ENCODE measurements at regions not wholly inside any gene's neighbourhood (a gene's known extent, or its start where the extent isn't known, plus 50 kb on each side); places are given as distances from the start of the nearest gene placed in this dataset.
"Not testable (repeated sequence)": the region's sequence is repeated elsewhere in the genome, so short reads cannot be mapped to it uniquely, and the experiment has no call there.

DNA sequence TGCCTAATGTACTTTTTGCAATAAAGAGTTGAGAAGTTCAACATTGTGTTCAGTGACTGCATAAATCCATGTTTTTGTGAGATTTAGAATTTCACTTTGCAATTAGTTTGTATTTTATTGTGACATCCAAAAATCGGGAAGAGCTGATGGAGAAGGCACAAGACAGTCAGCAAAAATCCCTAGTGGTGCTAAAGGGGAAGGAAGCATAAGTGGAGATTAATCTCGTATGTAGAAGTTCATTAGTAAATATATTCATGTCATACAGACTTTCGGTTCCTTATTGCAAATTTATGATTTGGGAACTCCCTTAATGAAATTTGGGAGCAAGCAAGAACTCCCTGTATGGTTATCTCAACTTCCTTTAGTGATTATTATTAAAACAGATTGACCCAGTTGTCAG lies 57.8 kb upstream of the SLC39A8 start:
- Histone ChIP-seq H3K4me1 (ENCODE audit: low read length) (no peaks in the 10 kb centered on the region), H3K9me2 (replicated peaks; ENCODE audit: insufficient read depth, low read length) (no peaks in the 10 kb centered on the region), H3K27ac (ENCODE audit: low read length) (no peak overlapping the region), H3K4me2 (ENCODE audit: low read depth, low read length) (no peak overlapping the region), H4K20me1 (ENCODE audit: insufficient read depth, low read length) (no peaks in the 10 kb centered on the region), H2AFZ (ENCODE audit: low read length) (no peak overlapping the region), H3K27me3 (replicated peaks; ENCODE audit: insufficient read depth, low read length) (no peaks in the 10 kb centered on the region), H3K36me3 (replicated peaks; ENCODE audit: insufficient read depth, low read length) (no peaks in the 10 kb centered on the region), H3K4me3 (ENCODE audit: low read length) (no peak overlapping the region), H3K9me3 (replicated peaks; ENCODE audit: insufficient read depth, low read length) (no peaks in the 10 kb centered on the region), H3F3A (ENCODE audit: insufficient read depth, low read length) (no peaks in the 10 kb centered on the region), H3K79me2 (ENCODE audit: low read length) (no peaks in the 10 kb centered on the region), H3K9ac (ENCODE audit: low read length) (no peak overlapping the region)
- TF ChIP-seq EZH2phosphoT487 (IDR thresholded peaks at IDR 0.05; ENCODE audit: low read length), result no peak
- DNase-seq, result no peak

DNA sequence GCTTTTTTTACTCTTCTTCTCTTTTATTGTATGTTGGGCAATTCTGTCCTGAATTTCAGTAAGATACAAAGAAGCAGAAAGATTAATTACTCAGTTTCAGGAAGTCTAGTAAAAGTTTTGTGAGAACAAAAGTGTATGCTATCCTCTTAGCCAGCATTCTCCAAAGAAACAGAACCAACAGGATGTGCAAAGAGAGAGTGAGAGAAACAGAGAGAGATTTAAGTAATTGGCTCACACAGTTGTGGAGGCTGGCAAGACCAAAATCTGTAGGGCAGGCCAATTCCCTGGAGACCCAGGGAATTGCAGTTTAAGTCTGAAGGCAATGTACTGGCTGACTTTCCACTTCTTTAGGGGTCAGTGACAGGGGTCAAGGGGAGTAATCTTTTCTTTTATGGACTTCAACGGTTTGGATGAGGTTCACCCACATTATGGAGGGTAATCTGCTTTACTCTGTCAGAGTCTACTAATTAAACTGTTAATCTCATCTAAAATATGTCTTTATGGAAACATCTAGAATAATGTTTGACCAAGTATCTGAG lies 59.2 kb upstream of the SLC39A8 start:
- Histone ChIP-seq H3K4me2 (ENCODE audit: low read depth, low read length) (no peak overlapping the region), H2AFZ (ENCODE audit: low read length) (no peak overlapping the region), H3K9me2 (replicated peaks; ENCODE audit: insufficient read depth, low read length) (no peaks in the 10 kb centered on the region), H3K27me3 (replicated peaks; ENCODE audit: insufficient read depth, low read length) (no peaks in the 10 kb centered on the region), H3K27ac (ENCODE audit: low read length) (no peak overlapping the region), H3K9me3 (replicated peaks; ENCODE audit: insufficient read depth, low read length) (no peaks in the 10 kb centered on the region), H3K79me2 (ENCODE audit: low read length) (no peaks in the 10 kb centered on the region), H3K4me3 (ENCODE audit: low read length) (no peak overlapping the region), H3K36me3 (replicated peaks; ENCODE audit: insufficient read depth, low read length) (no peaks in the 10 kb centered on the region), H4K20me1 (ENCODE audit: insufficient read depth, low read length) (no peaks in the 10 kb centered on the region), H3F3A (ENCODE audit: insufficient read depth, low read length) (no peaks in the 10 kb centered on the region), H3K9ac (ENCODE audit: low read length) (no peak overlapping the region), H3K4me1 (ENCODE audit: low read length) (no peaks in the 10 kb centered on the region)
- no peak for TF ChIP-seq EZH2phosphoT487 (IDR thresholded peaks at IDR 0.05; ENCODE audit: low read length)
- TF ChIP-seq, protein P1, sequence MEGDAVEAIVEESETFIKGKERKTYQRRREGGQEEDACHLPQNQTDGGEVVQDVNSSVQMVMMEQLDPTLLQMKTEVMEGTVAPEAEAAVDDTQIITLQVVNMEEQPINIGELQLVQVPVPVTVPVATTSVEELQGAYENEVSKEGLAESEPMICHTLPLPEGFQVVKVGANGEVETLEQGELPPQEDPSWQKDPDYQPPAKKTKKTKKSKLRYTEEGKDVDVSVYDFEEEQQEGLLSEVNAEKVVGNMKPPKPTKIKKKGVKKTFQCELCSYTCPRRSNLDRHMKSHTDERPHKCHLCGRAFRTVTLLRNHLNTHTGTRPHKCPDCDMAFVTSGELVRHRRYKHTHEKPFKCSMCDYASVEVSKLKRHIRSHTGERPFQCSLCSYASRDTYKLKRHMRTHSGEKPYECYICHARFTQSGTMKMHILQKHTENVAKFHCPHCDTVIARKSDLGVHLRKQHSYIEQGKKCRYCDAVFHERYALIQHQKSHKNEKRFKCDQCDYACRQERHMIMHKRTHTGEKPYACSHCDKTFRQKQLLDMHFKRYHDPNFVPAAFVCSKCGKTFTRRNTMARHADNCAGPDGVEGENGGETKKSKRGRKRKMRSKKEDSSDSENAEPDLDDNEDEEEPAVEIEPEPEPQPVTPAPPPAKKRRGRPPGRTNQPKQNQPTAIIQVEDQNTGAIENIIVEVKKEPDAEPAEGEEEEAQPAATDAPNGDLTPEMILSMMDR (IDR thresholded peaks at IDR 0.05; ENCODE audit: low read length), result no peak
- no peak for DNase-seq

DNA sequence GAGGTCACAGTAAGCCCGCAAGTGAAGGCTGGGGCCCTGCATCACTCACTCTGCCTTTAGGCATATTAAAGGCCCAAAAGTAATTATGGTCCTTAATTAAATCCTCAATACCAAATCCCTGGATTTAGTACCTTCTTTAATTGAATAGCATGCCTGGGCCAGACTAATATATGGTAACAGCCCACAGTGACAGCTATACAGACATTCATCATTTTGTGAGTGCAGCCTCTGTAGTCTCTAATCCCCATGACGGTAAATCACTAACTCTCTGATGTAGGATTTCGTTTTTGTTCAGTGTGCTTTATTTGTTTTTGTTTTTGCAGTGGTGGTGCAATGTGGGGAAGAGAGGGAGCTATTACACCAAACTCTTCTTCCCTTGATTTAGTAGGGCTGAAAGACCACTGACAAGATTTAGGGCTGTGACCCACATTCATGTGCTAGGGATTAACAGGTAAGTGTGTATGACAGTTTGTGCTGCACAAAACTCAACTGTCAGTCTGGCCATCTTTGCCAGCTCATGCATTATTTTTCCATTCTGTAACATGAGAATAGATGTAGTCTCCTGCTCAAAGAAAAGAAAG lies 60.6 kb upstream of the SLC39A8 start:
- H2AFZ ChIP-seq (ENCODE audit: low read length), result no peak overlapping the region
- TF ChIP-seq, protein P1 (IDR thresholded peaks at IDR 0.05; ENCODE audit: low read length), result no peak
- no peak for TF ChIP-seq EZH2 (optimal IDR thresholded peaks at IDR 0.05; ENCODE audit: low read depth, low read length)

DNA sequence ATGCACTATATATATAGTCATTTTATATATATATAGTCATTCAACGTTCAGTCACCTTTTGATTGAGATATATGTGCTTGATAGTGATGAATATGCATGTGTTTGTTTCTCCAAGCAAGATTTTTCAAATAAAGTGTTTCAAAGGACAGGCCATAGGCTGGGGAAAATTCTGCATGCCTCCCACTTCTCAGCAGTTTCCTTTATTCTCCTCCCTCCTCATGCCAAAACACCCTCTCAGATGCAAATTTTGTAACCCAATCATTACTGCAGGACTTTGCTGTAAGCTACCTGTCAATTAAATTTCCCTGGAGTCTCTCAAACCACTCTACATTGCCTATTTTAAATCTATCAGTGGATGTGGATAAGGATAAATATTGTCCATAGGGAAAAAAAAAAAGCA lies 65.6 kb upstream of the SLC39A8 start:
- not testable (repeated sequence) for H3F3A ChIP-seq (ENCODE audit: insufficient read depth, low read length)

More for the DNA sequence above, 60.6 kb upstream of the SLC39A8 start:
- no peaks in the 10 kb centered on the region for H3K79me2 ChIP-seq (ENCODE audit: low read length)
- H4K20me1 ChIP-seq (ENCODE audit: insufficient read depth, low read length), result no peaks in the 10 kb centered on the region
- no peak overlapping the region for H3K4me2 ChIP-seq (ENCODE audit: low read depth, low read length)
- no peaks in the 10 kb centered on the region for H3K27me3 ChIP-seq (replicated peaks; ENCODE audit: insufficient read depth, low read length)
- no peak for DNase-seq
- no peak overlapping the region for H3K27ac ChIP-seq (ENCODE audit: low read length)
- H3K9me2 ChIP-seq (replicated peaks; ENCODE audit: insufficient read depth, low read length), result no peaks in the 10 kb centered on the region
- no peak overlapping the region for H3K9ac ChIP-seq (ENCODE audit: low read length)
- H3K36me3 ChIP-seq (replicated peaks; ENCODE audit: insufficient read depth, low read length), result no peaks in the 10 kb centered on the region
- H3F3A ChIP-seq (ENCODE audit: insufficient read depth, low read length), result no peaks in the 10 kb centered on the region
- no peak overlapping the region for H3K4me3 ChIP-seq (ENCODE audit: low read length)
- H3K9me3 ChIP-seq (replicated peaks; ENCODE audit: insufficient read depth, low read length), result no peaks in the 10 kb centered on the region
- H3K4me1 ChIP-seq (ENCODE audit: low read length), result no peaks in the 10 kb centered on the region

More for the DNA sequence above, 65.6 kb upstream of the SLC39A8 start:
- H3K9me2 ChIP-seq (replicated peaks; ENCODE audit: insufficient read depth, low read length); H4K20me1 ChIP-seq (ENCODE audit: insufficient read depth, low read length); H2AFZ ChIP-seq (ENCODE audit: low read length); H3K79me2 ChIP-seq (ENCODE audit: low read length); H3K36me3 ChIP-seq (replicated peaks; ENCODE audit: insufficient read depth, low read length); H3K4me2 ChIP-seq (ENCODE audit: low read depth, low read length); H3K9me3 ChIP-seq (replicated peaks; ENCODE audit: insufficient read depth, low read length); H3K4me1 ChIP-seq (ENCODE audit: low read length); H3K9ac ChIP-seq (ENCODE audit: low read length); H3K27me3 ChIP-seq (replicated peaks; ENCODE audit: insufficient read depth, low read length); DNase-seq; H3K4me3 ChIP-seq (ENCODE audit: low read length); H3K27ac ChIP-seq (ENCODE audit: low read length): not testable (repeated sequence)

Measured in MM.1S (cell line).